C4-2B (cell line): ENCODE measurements at regions not wholly inside any gene's neighbourhood (a gene's known extent, or its start where the extent isn't known, plus 50 kb on each side); places are given as distances from the start of the nearest gene placed in this dataset.

ENCODE experiments used
- ZFX ChIP-seq: fragments of 450-650 bp; IDR thresholded peaks from 2 replicates; pipeline ENCODE4 v1.6.1; 2017
- TF ChIP-seq, protein P1 (sequence below): fragments of 450-650 bp; conservative IDR thresholded peaks from 2 replicates; pipeline ENCODE4 v1.5.1; 2017; ENCODE audit warnings: mild to moderate bottlenecking

- TF ChIP-seq, protein P1, sequence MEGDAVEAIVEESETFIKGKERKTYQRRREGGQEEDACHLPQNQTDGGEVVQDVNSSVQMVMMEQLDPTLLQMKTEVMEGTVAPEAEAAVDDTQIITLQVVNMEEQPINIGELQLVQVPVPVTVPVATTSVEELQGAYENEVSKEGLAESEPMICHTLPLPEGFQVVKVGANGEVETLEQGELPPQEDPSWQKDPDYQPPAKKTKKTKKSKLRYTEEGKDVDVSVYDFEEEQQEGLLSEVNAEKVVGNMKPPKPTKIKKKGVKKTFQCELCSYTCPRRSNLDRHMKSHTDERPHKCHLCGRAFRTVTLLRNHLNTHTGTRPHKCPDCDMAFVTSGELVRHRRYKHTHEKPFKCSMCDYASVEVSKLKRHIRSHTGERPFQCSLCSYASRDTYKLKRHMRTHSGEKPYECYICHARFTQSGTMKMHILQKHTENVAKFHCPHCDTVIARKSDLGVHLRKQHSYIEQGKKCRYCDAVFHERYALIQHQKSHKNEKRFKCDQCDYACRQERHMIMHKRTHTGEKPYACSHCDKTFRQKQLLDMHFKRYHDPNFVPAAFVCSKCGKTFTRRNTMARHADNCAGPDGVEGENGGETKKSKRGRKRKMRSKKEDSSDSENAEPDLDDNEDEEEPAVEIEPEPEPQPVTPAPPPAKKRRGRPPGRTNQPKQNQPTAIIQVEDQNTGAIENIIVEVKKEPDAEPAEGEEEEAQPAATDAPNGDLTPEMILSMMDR = no peak
- no peak for TF ChIP-seq ZFX
Measured at GRCh38 chr7:86932038-86932512, 127.4 kb downstream of the ELAPOR2 start.
